ENCODE measurements at regions not wholly inside any gene's neighbourhood (a gene's known extent, or its start where the extent isn't known, plus 50 kb on each side); places are given as distances from the start of the nearest gene placed in this dataset.
"Not testable (repeated sequence)": the region's sequence is repeated elsewhere in the genome, so short reads cannot be mapped to it uniquely, and the experiment has no call there.

DNA sequence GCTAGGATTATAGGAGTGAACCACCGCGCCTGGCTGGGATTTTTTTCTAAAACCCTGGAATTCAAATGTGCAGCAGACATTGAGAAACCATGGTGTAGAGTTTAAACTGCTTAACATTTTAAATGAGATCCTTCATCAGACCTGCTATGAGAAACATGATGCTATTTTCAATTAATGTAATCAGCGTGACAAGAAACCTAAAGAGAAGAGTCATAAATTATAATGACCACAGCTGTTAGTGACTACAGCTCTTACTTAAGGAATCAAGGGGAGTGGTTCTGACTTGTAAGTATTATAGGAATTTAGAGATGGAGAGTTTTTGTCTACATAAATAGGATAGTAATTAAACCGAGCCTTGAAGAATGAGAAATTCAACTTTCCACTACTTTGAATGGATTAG is 170.6 kb downstream of the BARX2 start:
- no peaks in the 10 kb centered on the region for H3K36me3 ChIP-seq
- H3K27ac ChIP-seq = no peak overlapping the region
- H3K4me3 ChIP-seq = no peak overlapping the region
- no peaks in the 10 kb centered on the region for H3K27me3 ChIP-seq
- no peak for DNase-seq
- TF ChIP-seq, protein P1, sequence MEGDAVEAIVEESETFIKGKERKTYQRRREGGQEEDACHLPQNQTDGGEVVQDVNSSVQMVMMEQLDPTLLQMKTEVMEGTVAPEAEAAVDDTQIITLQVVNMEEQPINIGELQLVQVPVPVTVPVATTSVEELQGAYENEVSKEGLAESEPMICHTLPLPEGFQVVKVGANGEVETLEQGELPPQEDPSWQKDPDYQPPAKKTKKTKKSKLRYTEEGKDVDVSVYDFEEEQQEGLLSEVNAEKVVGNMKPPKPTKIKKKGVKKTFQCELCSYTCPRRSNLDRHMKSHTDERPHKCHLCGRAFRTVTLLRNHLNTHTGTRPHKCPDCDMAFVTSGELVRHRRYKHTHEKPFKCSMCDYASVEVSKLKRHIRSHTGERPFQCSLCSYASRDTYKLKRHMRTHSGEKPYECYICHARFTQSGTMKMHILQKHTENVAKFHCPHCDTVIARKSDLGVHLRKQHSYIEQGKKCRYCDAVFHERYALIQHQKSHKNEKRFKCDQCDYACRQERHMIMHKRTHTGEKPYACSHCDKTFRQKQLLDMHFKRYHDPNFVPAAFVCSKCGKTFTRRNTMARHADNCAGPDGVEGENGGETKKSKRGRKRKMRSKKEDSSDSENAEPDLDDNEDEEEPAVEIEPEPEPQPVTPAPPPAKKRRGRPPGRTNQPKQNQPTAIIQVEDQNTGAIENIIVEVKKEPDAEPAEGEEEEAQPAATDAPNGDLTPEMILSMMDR (IDR thresholded peaks at IDR 0.05) = no peak
- no peaks in the 10 kb centered on the region for H3K4me1 ChIP-seq
- intact Hi-C loops (cut with DNase I) = no loop called here
- H3K9me3 ChIP-seq = no peaks in the 10 kb centered on the region
- H3K9ac ChIP-seq (ENCODE audit: low read depth in 2 of 2, low read length in 2 of 2) = no peak overlapping the region

DNA sequence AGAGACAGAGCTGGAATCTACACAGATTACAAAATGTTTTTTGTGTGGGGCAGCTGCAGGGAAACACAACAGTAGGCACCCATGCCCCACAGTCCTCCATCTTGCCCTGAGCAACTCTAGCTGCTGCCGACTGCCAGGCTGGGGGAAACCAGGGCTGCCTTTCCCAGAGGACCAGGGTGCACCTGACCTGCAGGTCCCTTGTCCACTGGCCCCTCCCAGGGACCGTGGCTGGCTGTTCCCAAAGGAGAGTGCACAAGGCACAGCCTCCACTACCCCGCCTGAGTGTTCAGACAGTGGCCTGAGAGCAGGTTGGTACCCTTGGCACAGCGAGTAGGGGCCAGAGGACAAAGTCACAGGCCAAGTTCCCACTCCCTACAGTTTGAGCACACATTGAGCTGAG is 181.8 kb downstream of the BARX2 start:
- intact Hi-C loops (cut with DNase I) = no loop called here
- no peak overlapping the region for H3K27ac ChIP-seq
- H3K9ac ChIP-seq (ENCODE audit: low read depth in 2 of 2, low read length in 2 of 2) = no peak overlapping the region
- H3K27me3 ChIP-seq = no peaks in the 10 kb centered on the region
- H3K9me3 ChIP-seq = no peaks in the 10 kb centered on the region
- no peaks in the 10 kb centered on the region for H3K36me3 ChIP-seq
- no peak overlapping the region for H3K4me3 ChIP-seq
- TF ChIP-seq, protein P1 (IDR thresholded peaks at IDR 0.05) = no peak
- H3K4me1 ChIP-seq = no peaks in the 10 kb centered on the region
- no peak for DNase-seq

DNA sequence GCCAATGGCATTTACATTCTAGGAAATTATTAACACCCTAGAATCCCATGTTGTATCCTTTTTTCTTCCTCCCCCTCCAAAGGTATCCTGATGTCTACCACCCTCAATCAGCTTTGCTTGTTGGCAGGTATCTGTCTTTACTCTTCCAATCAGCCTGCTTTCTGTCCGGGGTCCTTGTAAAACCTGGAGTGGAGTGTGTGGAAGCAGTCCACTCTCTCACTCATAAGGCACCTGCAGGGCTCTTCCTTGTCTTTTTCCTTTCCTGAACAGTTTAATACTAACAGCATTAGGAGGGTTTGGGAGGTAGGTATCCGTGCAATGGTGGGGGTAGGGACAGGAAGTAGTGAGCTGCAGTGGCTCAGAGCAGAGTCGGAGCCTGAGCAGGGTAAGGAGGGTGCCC is 193.4 kb downstream of the BARX2 start:
- DNase-seq = no peak
- Histone ChIP-seq H3K9me3 (no peaks in the 10 kb centered on the region), H3K36me3 (no peaks in the 10 kb centered on the region), H3K4me3 (no peak overlapping the region), H3K9ac (ENCODE audit: low read depth in 2 of 2, low read length in 2 of 2) (no peak overlapping the region), H3K27ac (no peak overlapping the region), H3K4me1 (no peaks in the 10 kb centered on the region), H3K27me3 (no peaks in the 10 kb centered on the region)
- TF ChIP-seq, protein P1 (IDR thresholded peaks at IDR 0.05) = no peak
- intact Hi-C loops (cut with DNase I) = no loop called here

DNA sequence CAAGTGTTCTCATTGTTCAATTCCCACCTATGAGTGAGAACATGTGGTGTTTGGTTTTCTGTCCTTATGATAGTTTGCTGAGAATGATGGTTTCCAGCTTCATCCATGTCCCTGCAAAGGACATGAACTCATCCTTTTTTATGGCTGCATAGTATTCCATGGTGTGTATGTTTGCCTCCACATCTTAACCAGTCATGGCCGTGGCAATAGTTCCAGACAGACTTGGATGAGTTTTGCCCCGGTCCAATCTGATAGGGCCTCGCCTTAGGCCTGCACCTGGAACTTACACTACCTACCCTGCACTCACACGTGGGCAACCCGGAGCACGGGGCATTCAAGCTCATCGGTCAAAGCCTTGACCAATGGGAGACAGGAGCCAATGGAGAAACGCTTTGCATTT is 197.0 kb downstream of the BARX2 start:
- intact Hi-C loops (cut with DNase I); DNase-seq; H3K4me1 ChIP-seq; H3K36me3 ChIP-seq; H3K27ac ChIP-seq; H3K27me3 ChIP-seq; H3K4me3 ChIP-seq; H3K9ac ChIP-seq (ENCODE audit: low read depth in 2 of 2, low read length in 2 of 2); H3K9me3 ChIP-seq: not testable (repeated sequence)

DNA sequence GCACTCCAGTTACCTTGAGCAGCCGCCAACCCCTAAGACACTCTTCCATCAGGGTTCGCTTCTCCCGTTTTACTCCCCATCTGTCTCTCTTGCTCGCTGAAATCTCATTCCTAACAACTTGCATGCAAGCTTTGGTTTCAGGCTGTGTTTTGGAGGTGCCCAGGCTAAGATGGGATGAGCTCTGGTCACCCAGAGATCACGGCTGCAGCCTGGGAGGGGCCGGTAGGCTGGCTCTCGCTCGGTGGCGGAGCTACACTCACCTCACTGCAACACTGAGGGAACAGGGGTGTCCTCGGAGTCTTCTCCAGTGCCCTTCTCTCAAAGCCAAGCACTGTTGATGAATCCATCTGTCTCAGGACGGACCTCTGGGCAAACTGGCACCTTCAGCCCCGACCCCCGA is 197.5 kb downstream of the BARX2 start:
- Histone ChIP-seq H3K9me3 (no peaks in the 10 kb centered on the region), H3K4me1 (no peaks in the 10 kb centered on the region), H3K27me3 (no peaks in the 10 kb centered on the region), H3K36me3 (no peaks in the 10 kb centered on the region), H3K4me3 (no peak overlapping the region), H3K27ac (no peak overlapping the region), H3K9ac (ENCODE audit: low read depth in 2 of 2, low read length in 2 of 2) (no peak overlapping the region)
- TF ChIP-seq, protein P1 (IDR thresholded peaks at IDR 0.05) = no peak
- intact Hi-C loops (cut with DNase I) = no loop called here
- no peak for DNase-seq

DNA sequence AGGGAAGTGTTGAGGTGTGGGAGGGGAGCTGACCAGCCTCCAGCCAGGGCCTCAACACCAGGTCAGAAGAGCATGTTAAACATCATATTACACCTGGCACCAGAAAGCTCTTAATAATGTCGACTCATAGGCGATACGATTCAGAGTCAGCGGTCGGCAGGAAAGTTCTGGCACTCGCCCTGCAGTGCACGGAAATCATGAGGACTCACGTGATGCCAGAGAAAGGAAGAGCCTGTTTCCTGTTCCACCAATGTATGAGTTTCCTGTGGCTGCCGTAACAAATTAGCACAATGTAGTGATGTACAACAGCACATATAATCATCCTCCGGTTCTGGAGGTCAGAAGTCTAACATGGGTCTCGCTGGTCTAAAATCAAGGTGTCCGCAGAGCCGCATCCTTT is 198.8 kb downstream of the BARX2 start:
- Histone ChIP-seq H3K27ac (no peak overlapping the region), H3K4me1 (no peaks in the 10 kb centered on the region), H3K36me3 (no peaks in the 10 kb centered on the region), H3K9me3 (no peaks in the 10 kb centered on the region), H3K4me3 (no peak overlapping the region), H3K27me3 (no peaks in the 10 kb centered on the region), H3K9ac (ENCODE audit: low read depth in 2 of 2, low read length in 2 of 2) (no peak overlapping the region)
- TF ChIP-seq, protein P1 (IDR thresholded peaks at IDR 0.05) = no peak
- DNase-seq = no peak
- intact Hi-C loops (cut with DNase I) = no loop called here

All from colonic mucosa (tissue), 4 donors.